Amniotic stem cell (primary cell): ENCODE measurements at regions not wholly inside any gene's neighbourhood (a gene's known extent, or its start where the extent isn't known, plus 50 kb on each side); places are given as distances from the start of the nearest gene placed in this dataset.
"Not testable (repeated sequence)": the region's sequence is repeated elsewhere in the genome, so short reads cannot be mapped to it uniquely, and the experiment has no call there.

ENCODE experiments used
- DNase-seq: peaks from one replicate; lab custom pipeline; 2025; lab: John Stamatoyannopoulos, UW

DNA sequence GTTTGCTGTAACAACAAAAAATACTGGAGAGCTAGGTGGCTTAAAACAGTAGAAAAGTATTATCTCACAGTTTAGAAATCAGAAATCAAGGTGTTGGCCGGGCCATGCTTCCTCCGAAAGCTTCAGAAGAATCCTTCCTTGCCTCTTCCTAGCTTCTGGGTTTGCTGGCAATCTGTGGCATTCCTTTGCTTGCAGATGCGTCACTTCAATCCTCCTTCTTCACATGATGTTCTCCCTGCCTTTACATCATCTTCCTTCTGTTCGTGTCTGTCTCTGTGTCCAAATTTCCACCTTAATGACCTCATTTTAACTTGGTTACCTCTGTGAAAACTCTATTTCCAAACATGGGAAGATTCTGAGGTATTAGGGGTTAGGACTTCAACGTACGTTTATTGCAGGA lies 90.4 kb upstream of the CHD1 start:
- DNase-seq, result no peak

DNA sequence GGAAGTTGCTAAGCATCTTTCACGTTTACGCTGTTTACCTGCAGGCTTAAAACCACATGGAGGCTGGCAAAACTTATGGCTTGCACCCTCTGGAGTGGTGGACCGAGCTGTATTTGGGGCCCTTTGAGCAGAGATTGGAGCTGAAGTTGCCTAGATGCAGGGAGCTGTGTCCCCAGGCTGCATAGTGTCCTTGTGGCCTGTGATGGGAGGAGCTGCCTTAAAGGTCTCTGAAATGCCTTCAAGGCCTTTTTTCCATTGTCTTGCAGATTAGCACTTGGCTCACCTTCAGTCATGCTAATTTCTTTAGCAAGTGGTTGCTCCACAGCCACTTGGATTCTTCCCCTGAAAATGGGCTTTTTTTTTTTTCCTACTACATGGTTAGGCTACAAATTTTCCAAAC lies 81.5 kb upstream of the CHD1 start:
- no peak for DNase-seq

DNA sequence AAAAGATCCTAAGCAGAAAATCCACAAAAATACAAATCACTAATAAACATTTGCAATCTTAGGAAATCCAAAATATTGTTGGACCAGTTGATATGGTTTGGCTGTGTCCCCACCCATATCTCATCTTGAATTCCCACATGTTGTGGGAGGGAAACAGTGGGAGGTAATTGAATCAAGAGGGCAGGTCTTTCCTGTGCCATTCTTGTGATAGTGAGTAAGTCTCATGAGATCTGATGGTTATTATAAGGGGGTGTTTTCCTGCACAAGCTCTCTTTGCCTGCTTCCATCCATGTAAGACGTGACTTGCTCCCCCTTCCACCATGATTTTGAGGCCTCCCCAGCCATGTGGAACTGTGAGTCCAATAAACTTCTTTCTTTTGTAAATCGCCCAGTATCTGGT lies 79.2 kb upstream of the CHD1 start:
- not testable (repeated sequence) for DNase-seq

DNA sequence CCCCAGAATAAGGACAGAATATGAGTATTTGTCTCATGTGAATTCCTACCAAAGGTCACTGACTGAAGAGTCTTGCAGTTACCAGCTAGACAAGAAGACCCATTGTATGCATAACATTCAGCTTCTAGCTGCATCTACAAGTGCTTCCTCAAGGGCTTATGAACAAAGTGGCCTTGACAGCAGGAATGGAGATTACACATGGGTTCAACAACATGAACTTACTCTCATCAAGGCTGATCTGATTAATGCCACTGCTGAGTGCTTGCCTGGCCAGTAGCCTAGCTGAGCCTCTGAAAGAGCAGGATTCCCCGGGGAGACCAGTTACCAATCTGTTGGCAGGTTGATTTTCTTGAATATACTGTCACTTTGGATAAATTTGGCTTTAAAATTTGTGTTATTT lies 76.7 kb upstream of the CHD1 start:
- DNase-seq, result no peak

DNA sequence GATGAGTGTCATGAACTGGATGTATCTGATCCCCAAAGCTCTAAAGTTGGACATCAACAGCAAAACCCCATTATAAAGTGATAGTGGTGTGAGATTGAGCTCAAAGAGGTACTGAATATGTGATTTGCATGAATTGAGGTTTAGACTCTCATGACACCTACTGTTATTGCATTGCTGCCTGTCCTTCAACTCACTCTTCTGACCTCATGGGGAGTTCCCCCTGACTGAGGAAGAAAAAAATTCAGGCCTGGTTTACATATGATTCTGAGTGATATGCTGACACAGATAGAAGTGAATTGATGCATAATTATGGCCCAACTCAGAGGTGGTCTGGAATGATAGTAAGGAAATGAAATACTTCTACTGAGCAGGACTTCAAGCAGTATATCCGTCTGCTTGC lies 76.2 kb upstream of the CHD1 start:
- DNase-seq, result no peak

DNA sequence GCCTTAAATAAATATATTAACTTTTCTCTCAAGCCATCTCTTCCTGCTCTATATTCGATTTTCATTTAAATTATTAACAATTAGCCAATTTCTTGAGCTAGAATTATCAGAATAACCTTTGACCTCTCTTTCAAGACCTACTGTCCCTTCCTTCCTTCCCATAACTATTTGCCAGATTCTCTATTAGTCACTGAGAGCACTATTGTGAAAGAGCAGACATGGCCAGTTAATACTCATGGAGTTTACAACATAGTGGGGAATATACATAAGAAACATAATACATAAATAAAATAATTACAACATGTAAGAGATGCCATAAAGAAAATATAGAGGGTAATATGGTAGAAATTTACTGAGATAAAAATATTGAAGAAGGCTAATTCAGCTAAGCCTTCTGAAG lies 72.1 kb upstream of the CHD1 start:
- no peak for DNase-seq

DNA sequence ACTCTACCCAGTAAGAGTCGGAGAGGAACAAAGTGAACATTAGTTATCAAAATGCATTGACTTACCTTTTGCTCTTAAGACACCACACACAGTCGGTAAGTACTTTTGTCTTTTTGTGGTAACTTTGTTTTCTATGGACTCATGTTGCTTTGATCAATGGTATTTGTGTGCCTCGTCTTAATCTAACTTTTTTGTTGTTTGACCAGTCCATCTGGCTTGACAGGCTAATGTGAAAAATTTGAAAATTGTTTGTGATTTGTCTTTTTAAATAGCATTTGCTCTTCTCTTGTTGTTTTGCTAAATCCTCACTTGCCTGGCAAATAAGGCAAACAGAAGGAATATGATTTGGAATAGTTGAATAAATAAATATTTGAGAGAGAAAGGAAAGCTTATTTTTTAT lies 71.4 kb upstream of the CHD1 start:
- no peak for DNase-seq

DNA sequence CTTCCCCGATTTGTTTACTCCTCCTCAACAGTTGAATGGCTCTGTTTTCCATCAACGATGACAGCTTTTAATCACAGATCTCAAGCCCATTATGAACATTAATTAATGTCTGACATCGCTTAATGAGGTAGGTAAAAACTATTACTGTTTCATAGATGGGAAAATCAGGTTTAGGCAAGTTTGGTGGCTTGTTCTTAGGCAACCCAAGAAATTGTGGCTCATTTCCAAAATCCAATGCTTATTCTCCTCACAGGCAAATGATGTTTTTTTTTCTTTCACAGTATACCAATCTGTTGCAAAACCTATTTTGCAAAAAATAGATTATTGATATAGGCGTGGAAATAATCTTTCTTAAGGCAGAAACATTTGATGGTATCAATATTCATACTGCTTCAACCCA lies 70.8 kb upstream of the CHD1 start:
- no peak for DNase-seq

DNA sequence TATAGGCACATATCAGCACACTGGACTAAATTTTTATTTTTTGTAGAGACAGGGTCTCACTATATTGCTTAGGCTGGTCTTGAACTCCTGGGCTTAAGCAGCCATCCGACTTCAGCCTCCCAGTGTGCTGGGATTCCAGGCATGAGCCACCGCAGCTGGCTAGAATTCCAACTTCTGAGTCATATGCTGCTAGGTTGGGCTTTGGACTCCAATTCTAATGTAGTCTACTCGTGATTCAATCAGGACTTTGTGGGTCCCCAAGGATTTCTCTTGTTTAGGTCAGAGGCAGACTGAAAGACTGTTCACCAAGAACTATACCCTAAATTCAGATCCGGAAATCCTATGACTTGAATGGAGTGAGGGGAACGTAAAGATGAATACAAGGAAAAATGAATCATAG lies 68.2 kb upstream of the CHD1 start:
- DNase-seq, result no peak

DNA sequence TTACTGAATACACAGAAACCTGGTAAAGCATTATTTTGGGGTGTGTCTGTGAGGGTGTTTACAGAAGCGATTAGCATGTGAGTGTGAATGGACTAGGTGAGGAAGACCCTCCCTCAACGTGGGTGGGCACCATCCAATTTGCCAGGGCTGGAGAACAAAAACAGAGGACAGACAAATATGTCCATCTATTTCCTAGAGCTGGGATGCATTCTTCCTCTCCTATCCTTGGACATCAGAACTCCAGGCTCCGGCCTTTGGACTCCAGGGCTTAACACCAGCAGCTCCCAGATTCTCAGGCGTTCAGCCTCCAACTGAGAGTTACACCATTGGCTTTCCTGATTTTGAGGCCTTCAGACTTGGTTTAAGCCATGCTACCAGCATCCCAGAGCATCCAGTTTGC lies 65.8 kb upstream of the CHD1 start:
- no peak for DNase-seq

DNA sequence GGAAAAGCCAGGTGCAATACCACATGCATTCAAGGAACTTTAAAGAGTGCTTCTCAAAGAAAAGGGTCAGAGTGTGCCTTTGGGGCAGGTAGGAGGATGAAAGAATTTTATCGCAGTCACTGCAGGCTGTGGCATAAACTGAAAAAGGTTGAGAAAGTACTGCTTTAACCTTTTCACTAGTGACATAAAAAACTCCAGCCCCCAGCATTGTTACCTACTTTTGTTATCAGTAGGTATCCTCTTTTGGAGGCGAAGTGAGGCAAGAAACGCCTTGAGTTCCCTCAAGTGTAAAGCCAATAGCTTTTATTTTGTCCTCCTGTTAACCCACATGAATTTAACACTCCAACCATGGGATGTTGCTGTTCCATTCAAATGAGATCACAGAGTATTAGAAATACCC lies 64.7 kb upstream of the CHD1 start:
- DNase-seq, result no peak

DNA sequence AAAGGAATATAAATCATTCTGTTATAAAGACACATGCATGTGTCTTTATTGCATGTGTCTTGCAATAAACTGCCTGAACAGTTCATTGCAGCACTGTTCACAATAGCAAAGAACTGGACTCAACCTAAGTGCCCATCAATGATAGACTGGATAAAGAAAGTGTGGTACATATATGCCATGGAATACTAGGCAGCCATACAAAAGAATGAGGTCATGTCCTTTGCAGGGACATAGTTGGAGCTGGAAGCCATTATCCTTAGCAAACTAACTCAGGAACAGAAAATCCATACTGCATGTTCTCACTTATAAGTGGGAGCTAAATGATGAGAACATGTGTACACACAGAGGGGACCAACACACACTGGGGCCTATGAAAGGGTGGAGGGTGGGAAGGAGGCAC lies 63.7 kb upstream of the CHD1 start:
- DNase-seq, result no peak

DNA sequence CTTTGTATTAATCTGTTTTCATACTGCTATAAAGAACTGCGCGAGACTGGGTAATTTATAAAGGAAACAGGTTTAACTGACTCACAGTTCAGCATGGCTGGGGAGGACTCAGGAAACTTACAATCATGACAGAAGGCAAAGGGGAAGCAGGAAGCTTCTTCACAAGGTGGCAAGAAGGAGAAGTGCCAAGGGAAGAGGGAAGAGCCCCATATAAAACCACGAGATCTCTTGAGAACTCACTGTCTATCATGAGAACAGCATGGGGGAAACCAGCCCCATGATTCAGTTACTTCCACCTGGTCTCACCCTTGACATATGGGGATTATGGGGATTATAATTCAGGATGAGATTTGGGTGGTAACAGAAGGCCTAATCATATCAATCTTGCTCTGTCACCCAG lies 60.9 kb upstream of the CHD1 start:
- no peak for DNase-seq

DNA sequence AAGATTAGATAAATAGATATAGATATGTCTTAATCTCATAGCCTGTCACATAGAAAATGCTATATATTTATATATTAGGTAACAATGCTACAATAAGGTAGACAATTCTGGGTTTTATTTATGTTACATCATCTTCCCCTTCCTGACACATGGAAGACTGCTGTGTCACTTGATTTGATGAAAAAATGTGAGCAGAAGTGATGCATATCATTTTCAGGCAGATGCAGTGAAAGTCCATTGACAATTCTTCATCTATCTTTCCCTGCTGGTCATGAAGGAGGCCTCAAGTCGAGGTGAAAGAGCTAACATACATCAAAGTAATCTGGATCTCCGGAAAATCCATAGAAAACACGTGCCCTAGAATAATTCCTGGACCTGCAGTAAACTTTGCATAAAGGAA lies 57.8 kb upstream of the CHD1 start:
- DNase-seq, result no peak

DNA sequence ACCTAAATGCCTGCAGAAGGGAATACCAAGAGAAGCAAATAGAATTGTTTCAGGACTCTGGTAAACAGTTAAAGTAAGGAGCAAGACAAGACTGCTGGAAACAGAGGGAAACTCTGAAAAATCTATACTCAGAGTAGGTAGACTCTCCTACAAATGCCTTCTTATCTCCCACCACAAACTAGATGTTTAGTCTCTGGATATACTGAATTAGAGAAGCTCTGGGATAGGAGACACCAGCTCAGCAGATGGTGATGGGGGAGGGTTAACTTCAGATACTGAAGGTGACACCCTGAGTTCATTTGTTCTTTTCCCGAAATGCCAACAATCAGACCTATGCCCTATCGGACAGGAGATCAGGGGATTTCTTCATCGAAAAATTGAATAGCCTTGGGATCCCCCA lies 54.1 kb upstream of the CHD1 start:
- DNase-seq, result no peak
